MV-4-11 (cell line): ENCODE measurements at regions not wholly inside any gene's neighbourhood (a gene's known extent, or its start where the extent isn't known, plus 50 kb on each side); places are given as distances from the start of the nearest gene placed in this dataset.
"Not testable (repeated sequence)": the region's sequence is repeated elsewhere in the genome, so short reads cannot be mapped to it uniquely, and the experiment has no call there.

Experiments used
- DNase-seq: peaks from one replicate; lab custom pipeline; 2025; lab: John Stamatoyannopoulos, UW

GRCh38 chr6:100228437-100228833 lies 234.4 kb upstream of the MCHR2 start:
- no peak for DNase-seq

GRCh38 chr6:100226811-100227210 lies 232.8 kb upstream of the MCHR2 start:
- DNase-seq, result no peak

GRCh38 chr6:100223952-100224351 lies 229.9 kb upstream of the MCHR2 start:
- not testable (repeated sequence) for DNase-seq

GRCh38 chr6:100220543-100220942 lies 226.5 kb upstream of the MCHR2 start:
- no peak for DNase-seq

GRCh38 chr6:100217225-100218012 lies 223.4 kb upstream of the MCHR2 start:
- no peak for DNase-seq

GRCh38 chr6:100216760-100217159 lies 222.7 kb upstream of the MCHR2 start:
- DNase-seq, result no peak

- DNase-seq, result no peak
Measured at GRCh38 chr6:100212131-100212530, 218.1 kb upstream of the MCHR2 start.

- no peak for DNase-seq
Measured at GRCh38 chr6:100210137-100211117, 216.4 kb upstream of the MCHR2 start.

GRCh38 chr6:100209323-100210136 lies 215.5 kb upstream of the MCHR2 start:
- DNase-seq, result no peak

- DNase-seq, result peak; percentile 82
Measured at GRCh38 chr6:100203400-100203799, 209.4 kb upstream of the MCHR2 start.

GRCh38 chr6:100202417-100203194 lies 208.6 kb upstream of the MCHR2 start:
- DNase-seq, result peak; percentile 92

- DNase-seq, result not testable (repeated sequence)
Measured at GRCh38 chr6:100196214-100196982, 202.4 kb upstream of the MCHR2 start.

- DNase-seq, result not testable (repeated sequence)
Measured at GRCh38 chr6:100195244-100195643, 201.2 kb upstream of the MCHR2 start.

- DNase-seq, result no peak
Measured at GRCh38 chr6:100194535-100194934, 200.5 kb upstream of the MCHR2 start.

- DNase-seq, result no peak
Measured at GRCh38 chr6:100188754-100189153, 194.7 kb upstream of the MCHR2 start.

- DNase-seq, result no peak
Measured at GRCh38 chr6:100186552-100186951, 192.5 kb upstream of the MCHR2 start.

- peak; percentile 36 for DNase-seq
Measured at GRCh38 chr6:100185615-100186014, 191.6 kb upstream of the MCHR2 start.

GRCh38 chr6:100184473-100184872 lies 190.4 kb upstream of the MCHR2 start:
- no peak for DNase-seq

- DNase-seq, result no peak
Measured at GRCh38 chr6:100182313-100182712, 188.3 kb upstream of the MCHR2 start.

- DNase-seq, result no peak
Measured at GRCh38 chr6:100181309-100181708, 187.3 kb upstream of the MCHR2 start.
